CD1c-positive myeloid dendritic cell (primary cell): ENCODE measurements at regions not wholly inside any gene's neighbourhood (a gene's known extent, or its start where the extent isn't known, plus 50 kb on each side); places are given as distances from the start of the nearest gene placed in this dataset.
"Not testable (repeated sequence)": the region's sequence is repeated elsewhere in the genome, so short reads cannot be mapped to it uniquely, and the experiment has no call there.

ENCODE experiments used
- DNase-seq: peaks from one replicate; pipeline ENCODE4 v3.0.0-alpha.2; 2016; ENCODE audit errors: extremely low spot score

DNA sequence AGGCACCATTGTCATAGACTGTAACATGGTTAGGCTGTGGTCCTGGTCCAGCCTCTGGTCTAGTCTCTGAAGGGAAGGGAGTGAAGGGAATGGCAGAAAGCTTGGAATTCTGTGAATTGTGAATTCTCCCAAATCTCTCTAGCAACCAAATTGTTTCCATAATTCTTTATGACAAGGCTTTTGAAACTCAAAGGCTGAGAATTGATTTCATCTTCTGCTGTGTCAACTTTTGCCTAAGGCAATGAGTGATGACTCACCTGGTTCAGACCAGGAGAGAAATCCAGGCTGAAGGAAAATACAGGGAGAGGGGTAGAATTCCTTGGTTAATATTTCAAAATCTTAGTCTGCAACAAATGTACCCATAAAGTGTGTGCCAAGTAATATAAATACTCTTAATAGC, 82.6 kb upstream of the ADPGK start:
- no peak for DNase-seq

DNA sequence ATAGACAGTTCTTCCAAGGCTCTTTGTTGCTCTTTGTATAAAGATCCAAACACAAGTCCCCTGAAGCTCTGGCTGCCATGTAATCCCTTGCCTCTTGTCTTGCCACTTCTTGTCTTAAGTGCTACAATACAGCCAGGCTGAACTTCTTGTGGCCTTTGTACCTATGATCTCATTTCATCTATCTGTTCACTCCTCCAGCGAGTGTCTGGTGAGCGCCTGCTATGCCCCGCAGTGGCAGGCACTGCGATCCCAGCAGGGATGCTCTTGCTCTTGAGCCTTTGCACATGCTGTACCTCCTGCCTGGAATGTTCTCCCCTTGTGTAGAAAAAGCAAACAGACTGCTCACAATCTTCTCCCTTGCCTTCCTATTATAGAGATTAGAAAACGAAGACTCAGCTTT, 81.9 kb upstream of the ADPGK start:
- DNase-seq = no peak

DNA sequence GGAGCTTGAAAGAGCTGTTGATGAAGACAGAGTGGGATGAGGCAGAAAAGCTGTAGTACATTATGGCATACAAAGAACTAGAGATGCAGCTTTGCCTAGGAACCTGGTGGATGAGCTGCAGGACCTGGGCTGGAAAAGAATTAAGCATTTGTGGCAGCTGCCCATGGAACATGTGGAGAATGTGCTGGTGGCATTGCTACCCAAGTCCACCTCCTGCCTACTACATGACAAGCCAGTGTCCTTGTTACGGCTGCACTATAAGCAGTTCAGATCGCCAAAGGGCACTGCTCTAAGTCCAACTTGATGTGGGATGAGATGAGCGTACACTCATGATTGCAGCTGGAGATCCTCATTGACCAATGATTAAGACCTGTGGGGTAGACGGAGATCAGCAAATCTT, 81.1 kb upstream of the ADPGK start:
- DNase-seq = no peak

DNA sequence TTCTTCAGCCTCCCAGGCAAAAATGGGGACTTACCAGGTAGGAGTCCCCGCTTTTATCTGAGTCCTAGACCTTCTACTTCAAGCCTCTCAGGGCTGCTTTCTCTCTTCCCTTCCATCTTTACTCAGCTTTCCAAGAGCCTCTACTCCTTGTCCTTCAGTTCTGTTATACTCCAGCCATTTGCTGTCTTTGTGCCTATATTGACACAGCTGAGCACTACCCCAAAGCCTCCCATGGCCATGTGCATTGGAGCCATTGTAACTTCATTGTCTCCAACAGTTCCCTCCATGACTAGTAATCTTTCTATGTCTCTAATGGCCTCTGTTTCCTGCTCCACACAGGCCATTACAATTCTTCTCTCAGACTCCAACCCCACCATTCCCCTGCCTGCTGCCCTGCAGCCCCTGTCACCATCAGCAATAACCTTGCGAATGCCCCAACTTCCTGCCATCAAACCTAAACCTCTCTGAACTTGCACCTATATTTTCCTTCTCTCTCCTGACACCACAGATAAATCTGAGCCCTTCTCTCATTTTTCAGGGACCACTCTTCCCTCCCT, 77.9 kb upstream of the ADPGK start:
- DNase-seq = no peak

DNA sequence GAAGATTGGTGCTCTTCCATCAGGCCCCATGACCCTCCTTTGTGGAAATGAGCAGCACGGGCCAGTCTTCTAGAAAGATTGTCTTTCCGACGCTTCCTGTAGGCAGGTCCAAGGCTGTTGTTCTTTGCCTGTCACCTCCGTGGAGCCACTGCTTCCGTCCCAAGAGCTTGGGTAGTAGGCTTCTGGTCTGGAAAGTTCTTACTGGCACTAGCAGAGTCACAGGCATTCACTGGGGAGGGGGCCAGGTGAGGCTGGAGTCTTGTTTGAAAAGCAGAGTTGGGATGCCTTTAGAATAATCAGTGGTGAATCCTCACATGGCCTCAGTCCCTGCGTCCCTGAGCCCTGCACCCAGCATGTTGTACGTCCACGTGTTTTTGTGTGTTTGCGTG, 76.2 kb upstream of the ADPGK start:
- DNase-seq = no peak

DNA sequence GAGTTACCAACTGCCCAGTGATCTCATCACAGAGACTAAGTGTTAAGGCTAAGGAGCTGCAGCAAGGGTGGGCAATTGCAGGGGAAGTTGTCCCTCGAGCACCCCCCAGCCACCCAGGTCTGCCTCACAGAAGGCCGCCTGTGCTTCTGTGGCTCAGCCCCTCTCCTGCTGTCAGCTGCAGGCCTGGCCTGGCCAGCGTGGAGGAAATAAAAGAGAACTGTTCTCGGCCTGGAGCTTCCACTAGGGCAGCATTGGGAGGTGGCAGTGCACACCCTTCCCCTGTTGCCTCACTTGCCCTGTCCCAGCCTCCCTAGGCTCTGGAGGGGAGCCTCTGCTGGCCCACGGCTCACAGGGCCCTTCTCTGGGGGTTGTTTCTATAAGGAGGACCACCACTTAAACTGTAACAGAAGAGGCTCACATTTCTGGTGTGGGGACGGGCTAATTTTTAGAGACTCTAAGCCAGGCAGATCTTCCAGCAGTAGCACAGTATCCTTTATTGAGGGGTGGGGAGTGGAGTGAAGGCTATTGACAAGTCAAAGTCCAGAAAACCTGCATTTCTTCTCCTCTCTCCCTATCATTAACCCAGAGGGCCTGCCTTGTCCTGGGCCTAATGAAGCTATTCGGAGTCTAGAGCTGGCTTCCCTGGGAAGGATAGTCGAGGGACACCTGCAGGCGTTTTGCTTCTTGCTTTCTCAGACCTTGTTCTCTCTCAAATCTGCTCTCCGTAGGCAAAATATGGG, 75.6 kb upstream of the ADPGK start:
- DNase-seq = no peak

DNA sequence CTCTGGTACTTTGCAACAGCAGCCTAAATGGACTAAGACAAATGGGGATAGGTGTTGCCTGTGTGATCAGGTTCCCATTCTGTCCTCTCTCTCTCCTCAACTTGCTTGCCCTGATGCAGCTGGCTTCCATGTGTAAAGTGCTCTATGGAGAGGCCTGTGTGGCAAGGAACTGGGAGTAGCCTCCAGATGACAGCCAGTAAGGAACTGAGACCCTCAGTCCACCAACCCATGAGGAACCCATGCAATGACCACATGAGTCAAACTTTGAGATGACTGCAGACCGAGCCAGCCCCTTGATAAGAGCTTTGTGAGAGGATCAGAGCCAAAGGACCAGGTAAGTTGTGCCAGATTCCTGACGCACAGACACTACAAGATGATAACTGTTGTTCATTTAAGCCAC, 74.6 kb upstream of the ADPGK start:
- DNase-seq = no peak

DNA sequence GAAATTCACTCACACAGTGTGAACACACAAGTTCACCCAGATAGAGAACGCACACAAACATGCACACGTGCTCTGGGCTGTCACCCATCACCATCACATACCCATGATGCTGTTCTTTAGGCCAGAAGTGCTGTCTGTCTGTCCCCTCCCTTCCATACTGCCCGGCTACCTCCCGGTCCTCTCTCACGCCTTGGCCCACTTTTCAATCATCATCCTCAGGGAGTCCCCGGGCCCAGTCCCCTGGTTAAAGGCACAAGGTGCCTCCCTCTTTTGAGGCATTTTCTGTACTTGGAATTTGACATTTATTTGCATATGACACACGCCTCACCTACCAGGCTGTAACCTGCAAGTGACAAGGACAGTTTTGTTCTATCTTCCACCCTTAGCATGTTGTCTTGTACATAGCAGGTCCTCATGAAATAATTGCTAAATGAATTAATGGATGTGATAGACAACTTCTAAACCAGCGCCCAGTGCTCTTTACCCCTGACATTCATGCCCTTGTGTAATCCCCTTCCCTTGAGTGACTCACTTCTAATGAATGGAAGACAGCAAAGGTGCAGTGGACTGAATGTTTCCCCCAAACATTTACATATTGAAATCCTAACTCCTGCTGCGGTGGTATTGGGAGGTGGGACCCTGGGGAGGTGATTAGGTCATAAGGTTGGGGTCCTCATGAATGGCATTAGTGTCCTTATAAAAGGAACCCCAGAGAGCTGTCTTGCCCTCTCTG, 73.9 kb upstream of the ADPGK start:
- no peak for DNase-seq

DNA sequence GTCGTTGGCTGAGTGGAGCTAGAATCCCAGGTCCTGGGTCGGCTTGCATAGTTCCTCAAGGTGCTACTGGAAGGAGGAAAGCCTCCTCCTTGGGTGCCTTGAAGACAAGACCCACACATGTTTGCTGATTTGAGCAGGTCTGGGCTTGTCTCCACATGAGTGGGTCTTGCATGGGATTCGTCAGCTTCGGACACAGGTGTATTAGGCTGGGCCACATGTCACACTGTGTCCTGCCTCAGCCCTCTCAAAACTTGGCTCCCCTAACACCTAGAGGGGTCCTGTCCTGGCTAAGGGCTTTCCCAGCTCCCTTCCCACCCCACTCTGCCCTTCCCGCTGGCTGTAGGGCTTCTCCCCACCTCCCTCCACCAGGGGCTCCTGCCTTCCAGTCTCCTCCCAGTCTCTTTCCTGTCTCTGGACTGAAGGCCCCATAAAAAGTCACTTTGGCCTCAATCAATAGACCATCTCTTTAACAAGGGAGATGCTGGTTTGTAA, 73.0 kb upstream of the ADPGK start:
- no peak for DNase-seq

DNA sequence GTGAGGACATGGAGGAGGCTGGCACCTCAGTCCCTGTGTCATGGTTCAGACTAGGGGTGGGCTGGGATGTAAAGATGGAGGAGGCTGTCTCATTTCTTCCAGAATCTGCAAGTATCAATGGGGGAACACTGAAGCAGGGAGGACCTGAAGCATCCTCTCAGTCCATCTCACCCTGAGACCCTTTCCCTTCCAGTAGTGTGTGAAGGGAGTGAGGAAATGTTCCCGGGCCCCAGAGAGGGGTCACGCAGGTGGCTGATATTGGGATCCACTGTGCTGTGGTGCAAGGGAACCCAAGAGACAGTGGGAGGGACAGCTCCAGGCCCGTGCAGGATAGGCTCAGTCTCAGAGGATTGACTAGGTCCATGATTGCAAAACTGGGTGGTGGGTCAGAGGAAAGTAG, 72.2 kb upstream of the ADPGK start:
- no peak for DNase-seq

DNA sequence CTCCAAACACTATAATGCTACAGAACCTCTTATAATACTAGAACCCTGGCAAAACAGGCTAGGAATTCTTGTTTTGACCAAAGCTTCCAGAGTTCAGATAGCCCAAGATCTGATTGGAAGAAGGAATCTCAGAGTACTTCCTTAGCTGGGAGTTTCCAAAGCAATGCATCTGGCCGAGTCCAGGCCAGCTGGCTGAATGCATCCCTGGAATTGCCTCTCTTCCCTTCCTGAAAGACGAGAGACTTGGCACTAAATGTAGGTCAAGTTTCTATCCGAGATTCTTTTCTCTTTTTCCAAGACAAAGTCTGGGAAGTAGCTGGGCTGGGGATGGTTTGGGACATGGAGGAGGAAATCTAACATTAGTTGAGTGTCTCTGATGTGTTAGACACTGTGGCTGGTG, 68.7 kb upstream of the ADPGK start:
- DNase-seq = no peak

DNA sequence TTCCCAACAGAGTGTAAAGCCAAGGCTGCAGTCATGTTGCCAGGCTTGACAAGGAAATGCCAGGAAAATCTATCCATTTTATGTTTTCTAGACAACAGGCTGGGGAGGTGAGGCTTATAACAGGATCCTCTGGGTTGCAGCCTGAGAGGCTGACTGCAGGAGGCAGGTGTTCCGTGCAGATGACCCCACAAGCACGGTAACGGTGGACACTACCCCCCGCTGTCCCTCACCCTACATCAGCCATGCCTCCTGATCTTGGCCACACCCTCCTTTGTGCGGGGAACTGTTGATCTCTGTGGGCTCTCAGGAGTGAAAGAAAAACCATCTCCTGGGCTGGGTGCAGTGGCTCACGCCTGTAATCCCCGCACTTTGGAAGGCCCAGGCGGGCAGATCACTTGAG, 68.0 kb upstream of the ADPGK start:
- DNase-seq = no peak

DNA sequence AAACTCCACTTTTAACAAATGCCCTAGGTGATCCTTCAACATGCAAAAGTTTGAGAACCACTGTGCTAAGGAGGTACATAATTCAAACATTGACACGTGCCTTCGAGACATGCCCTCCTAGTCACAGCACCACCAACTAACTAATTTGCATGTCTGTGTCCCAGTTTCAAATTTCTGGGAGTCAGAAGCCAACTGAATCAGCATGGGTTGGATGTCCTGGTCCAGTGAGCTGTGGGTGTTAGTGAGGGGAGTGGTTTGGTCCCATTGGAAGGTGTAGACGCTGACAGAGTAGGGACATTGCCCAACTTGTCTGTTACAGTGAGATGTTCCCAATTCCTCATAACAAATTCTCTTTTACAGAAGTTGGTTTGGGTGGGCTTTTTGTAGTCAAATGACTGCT, 67.3 kb upstream of the ADPGK start:
- DNase-seq = no peak

DNA sequence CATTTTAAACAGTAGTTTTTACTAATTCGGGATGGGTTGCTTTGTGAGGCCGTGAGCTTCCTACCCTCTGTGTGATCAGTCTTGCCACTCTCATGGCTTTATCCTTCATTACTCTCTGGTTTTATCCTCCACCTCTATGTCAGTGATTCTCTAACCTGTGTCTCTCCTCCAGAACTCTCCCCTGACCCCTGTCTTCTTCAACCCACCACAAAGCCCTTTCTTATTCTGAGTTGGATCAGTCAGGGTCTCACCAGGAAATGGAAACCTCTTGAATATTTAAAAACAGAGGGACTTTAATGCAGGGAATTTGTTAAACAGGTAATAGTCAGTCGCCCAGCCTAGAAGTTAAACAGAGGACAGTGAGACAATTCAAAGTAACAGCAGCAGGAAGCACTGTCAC, 64.2 kb upstream of the ADPGK start:
- no peak for DNase-seq

DNA sequence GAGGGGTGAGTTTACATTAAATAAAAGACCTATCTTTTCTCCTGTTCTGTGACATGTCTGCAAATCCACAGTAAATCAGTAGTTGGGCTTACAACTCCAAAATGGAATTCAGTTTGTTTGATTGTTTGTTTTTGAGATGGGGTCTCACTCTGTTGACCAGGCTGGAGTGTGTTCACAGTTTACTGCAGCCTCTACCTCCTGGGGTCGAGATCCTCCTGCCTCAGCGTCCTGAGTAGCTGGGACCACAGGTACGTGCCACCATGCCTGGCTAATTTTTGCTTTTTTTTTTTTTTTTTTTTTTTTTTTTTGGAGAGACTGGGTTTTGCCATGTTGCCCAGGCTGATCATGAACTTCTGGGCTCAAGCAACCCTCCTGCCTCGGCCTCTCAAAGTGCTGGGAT, 63.5 kb upstream of the ADPGK start:
- DNase-seq = no peak

DNA sequence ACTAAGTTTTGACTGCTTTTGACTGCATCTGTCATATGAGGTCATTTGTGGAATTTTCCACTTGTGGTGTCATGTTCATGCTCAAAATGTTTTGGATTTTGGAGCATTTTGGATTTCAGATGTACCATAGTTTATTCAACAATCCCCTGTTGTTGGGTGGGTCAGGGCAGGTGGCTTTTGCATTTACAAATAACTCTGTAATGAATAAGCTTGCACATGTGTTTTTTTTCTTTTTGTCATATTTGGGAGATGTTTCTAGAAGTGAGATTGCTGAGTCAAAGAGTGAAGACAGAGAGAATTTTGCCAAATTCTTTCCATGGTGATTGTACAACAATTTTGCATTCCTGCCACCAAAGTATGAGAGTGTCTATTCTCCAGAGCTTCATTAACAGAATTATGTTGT, 62.4 kb upstream of the ADPGK start:
- DNase-seq = no peak

DNA sequence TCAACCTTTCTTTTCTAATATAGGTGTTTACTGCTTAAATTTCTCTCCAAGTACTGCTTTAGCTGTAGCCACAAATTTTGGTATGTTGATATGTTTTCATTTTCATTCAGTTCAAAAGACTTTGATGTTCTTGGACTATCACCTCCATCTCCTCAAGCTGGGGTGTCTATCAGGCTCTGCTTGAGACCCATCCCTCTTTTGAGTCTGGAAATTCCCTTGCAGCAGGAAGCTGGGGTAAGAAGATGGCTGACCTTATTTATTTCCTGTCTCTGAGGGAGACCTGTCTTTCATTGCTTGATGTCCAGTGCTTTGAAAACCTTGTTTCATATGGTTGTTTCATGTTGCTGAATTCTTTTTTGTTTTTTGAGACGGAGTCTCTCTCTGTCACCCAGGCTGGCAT, 60.5 kb upstream of the ADPGK start:
- DNase-seq = no peak

DNA sequence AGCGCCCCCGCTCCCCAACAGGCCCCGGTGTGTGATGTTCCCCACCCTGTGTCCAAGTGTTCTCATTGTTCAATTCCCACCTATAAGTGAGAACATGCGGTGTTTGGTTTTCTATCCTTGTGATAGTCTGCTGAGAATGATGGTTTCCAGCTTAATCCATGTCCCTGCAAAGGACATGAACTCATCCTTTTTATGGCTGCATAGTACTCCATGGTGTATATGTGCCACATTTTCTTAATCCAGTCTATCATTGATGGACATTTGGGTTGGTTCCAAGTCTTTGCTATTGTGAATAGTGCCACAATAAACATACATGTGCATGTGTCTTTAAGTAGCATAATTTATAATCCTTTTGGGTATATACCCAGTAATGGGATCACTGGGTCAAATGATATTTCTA, 59.8 kb upstream of the ADPGK start:
- DNase-seq = not testable (repeated sequence)

DNA sequence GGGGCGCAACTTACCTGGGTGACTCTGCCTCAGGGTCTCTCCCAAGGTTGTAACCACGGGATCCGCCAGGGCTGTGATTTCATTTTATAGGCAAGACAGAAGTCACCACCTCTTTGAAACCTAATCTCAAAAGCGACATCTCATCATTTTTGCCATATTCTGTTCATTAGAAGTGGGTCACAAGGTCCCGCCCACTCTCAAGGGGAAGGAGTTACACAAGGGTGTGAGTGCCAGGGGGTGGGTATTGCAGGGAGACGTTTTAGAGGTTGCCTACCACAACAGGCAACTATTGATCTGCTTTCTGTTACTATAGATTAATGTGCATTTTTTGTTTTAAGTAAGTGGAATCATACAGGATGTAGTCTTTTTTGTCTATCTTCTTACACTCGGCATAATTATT, 56.6 kb upstream of the ADPGK start:
- DNase-seq = peak; percentile 20

DNA sequence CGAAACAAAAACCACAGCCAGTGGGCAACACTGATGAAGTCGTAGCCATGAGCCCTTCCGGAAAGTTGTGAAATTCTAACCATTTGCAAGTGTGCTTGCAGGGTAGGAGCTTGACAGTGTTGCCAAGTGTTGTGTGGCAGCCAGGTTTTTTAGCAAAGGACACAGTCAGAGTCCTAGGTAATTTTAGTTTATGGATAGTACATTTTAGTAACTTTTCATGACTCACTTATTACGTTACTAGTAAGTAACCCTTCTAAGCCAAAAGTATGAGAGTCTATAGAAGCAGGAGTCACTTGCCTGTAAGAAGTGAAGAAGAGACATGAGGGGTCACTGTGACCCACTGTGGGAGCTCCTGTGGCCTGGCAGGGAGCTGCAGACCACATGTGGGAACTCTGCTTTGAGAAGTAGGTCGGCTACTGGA, 54.8 kb upstream of the ADPGK start:
- DNase-seq = no peak

DNA sequence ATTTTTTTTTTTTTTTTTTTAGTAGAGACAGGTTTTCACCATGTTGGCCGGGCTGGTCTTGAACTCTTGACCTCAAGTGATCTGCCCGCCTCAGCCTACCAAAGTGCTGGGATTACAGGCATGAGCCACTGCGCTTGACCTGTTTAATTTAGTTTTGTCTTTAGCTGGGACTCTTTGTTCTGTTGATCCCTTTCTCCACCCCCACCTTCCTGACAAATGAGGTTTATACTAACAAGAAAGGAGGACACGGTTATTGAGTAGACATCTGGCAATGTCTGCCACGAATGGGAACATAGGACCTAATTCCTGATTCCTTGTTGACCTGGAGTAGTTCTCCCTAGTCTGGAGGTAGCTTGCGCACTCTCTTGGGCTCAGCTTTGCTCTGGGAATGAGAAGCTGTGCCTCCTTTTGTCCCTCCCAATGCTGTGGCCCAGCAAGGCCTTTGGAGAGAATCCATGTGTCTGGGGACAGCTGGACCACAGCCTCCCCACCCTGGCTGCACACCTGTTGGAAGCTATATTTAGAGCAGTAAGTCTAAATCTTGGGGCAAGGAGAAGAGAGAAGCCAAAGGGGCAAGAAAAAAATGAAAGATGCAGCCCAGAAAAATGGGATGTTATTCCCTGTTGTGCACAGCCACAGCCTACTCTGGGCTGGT, 53.2 kb upstream of the ADPGK start:
- no peak for DNase-seq

DNA sequence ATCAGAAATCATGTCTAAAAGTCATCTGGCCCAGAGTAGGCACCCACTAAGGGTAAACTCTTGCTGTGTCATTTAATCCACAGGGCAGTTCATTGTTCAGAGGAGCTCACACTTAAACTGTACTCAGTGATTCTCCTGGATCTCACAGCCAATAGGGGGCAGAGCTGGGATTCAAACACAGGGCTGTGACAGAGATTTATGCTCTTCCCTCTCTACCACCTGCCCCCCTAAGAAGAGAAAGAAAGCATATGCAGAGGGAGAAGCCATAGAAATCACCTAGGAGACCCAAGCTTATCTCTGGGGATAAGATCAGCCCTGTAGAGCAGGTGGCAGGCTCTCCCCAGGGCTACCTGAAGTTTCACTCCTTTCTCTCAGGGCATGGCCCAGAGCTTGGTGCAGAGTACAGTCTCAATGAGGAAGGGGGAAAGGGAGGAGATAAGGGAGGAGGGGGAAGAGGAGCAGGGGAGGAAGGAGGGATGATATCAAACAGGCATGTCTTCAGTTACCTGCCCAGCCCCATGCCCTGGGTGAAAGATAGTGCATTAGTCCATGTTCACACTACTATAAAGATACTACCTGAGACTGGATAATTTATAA, 51.8 kb upstream of the ADPGK start:
- no peak for DNase-seq
